Prostate gland (tissue), 2 donors: ENCODE measurements at regions not wholly inside any gene's neighbourhood (a gene's known extent, or its start where the extent isn't known, plus 50 kb on each side); places are given as distances from the start of the nearest gene placed in this dataset.

Source experiments
- DNase-seq: peaks from one replicate; pipeline ENCODE4 v3.0.0-alpha.2; 2019; ENCODE audit warnings: low spot score
- H3K27ac ChIP-seq, 2 donors: fragments of 200-600 bp; sonication (generic); 2 replicates each; pipeline ENCODE4 v1.5.1; 2017 to 2019
- H3K27me3 ChIP-seq: fragments of 200-600 bp; sonication (generic); replicated peaks from 2 replicates; pipeline ENCODE4 v1.5.1; 2019; ENCODE audit not compliant: insufficient read depth
- H3K36me3 ChIP-seq, 2 donors: fragments of 200-600 bp; sonication (generic); 1 replicate in 1 of 2; 2 replicates in 1 of 2; pipeline versions ENCODE4 v1.5.1 to v1.8.1; 2017 to 2019
- H3K4me1 ChIP-seq: fragments of 200-600 bp; sonication (generic); replicated peaks from 2 replicates; pipeline ENCODE4 v1.5.1; 2019
- H3K4me3 ChIP-seq, 2 donors: fragments of 200-600 bp; sonication (generic); 2 replicates each; pipeline ENCODE4 v1.5.1; 2017 to 2019
- H3K9me3 ChIP-seq: fragments of 200-600 bp; sonication (generic); 2 replicates; pipeline ENCODE4 v1.5.1; 2017
- CTCF ChIP-seq, 4 experiments: fragments of 200-600 bp in 2 of 4; fragments of 450-650 bp in 2 of 4; sonication (generic) in 2 of 4; IDR thresholded peaks; 1 replicate in 3 of 4; 2 replicates in 1 of 4; pipeline ENCODE4 v1.5.1; 2016 to 2019; ENCODE audit warnings: antibody characterized with exemption in 4 of 4, mild to moderate bottlenecking in 2 of 4, moderate library complexity in 2 of 4
- POLR2A ChIP-seq: fragments of 450-650 bp; IDR thresholded peaks from one replicate; pipeline ENCODE4 v1.6.1; 2016; ENCODE audit warnings: antibody characterized with exemption, mild to moderate bottlenecking
- POLR2AphosphoS5 ChIP-seq: sonication (generic); formaldehyde crosslinking; IDR thresholded peaks from one replicate; pipeline ENCODE4 v1.6.1; 2017; ENCODE audit warnings: antibody characterized with exemption
- WGBS: methylation state at CpG from one replicate; pipeline ENCODE4 v1.1.5; 2018; 5-methylcytosine and 5-hydroxymethylcytosine counted together
- intact Hi-C: fragments of 100-400 bp; cut with DNase I; formaldehyde crosslinking; loops from one replicate; pipeline ENCODE4 v1.14.2; 2022

- intact Hi-C loops, result no loop called here
- 62% methylated on average over 8 of the region's 8 CpGs for WGBS
- H3K4me3 ChIP-seq, result no peak overlapping the region
- H3K27me3 ChIP-seq, result no peaks in the 10 kb centered on the region
- H3K36me3 ChIP-seq, result no peaks in the 10 kb centered on the region
- no peak for DNase-seq
- H3K4me1 ChIP-seq, result no peaks in the 10 kb centered on the region
- TF ChIP-seq CTCF (IDR thresholded peaks at IDR 0.05), result no peak
- no peak for TF ChIP-seq POLR2A
- TF ChIP-seq POLR2AphosphoS5, result no peak
- no peak overlapping the region for H3K27ac ChIP-seq
- no peaks in the 10 kb centered on the region for H3K9me3 ChIP-seq
Measured at GRCh38 chr16:74071996-74072535, 224.5 kb upstream of the PSMD7 start.

GRCh38 chr16:74070237-74070636, 226.4 kb upstream of the PSMD7 start:
- no peak overlapping the region for H3K27ac ChIP-seq
- no peak for TF ChIP-seq POLR2AphosphoS5
- no peak for TF ChIP-seq CTCF (IDR thresholded peaks at IDR 0.05)
- TF ChIP-seq POLR2A, result no peak
- no peaks in the 10 kb centered on the region for H3K27me3 ChIP-seq
- H3K36me3 ChIP-seq, result no peaks in the 10 kb centered on the region
- intact Hi-C loops, result no loop called here
- H3K9me3 ChIP-seq, result no peaks in the 10 kb centered on the region
- DNase-seq, result no peak
- no peak overlapping the region for H3K4me3 ChIP-seq
- H3K4me1 ChIP-seq, result no peaks in the 10 kb centered on the region
- 79% methylated on average over 10 of the region's 10 CpGs for WGBS

- Histone ChIP-seq H3K27me3 (no peaks in the 10 kb centered on the region), H3K27ac (no peak overlapping the region), H3K4me1 (no peaks in the 10 kb centered on the region), H3K9me3 (no peaks in the 10 kb centered on the region), H3K36me3 (no peaks in the 10 kb centered on the region), H3K4me3 (no peak overlapping the region)
- TF ChIP-seq POLR2AphosphoS5, result no peak
- intact Hi-C loops, result loop anchor here (10.0 kb wide), 1 partner anchor 211 kb away; no protein-coding TSS in a partner anchor
- DNase-seq, result no peak
- WGBS, result 54% methylated on average over 5 of the region's 5 CpGs
Measured at GRCh38 chr16:74064120-74064735, 232.4 kb upstream of the PSMD7 start.

- DNase-seq, result no peak
- H3K27ac ChIP-seq, result no peak overlapping the region
- no peaks in the 10 kb centered on the region for H3K4me1 ChIP-seq
- WGBS, result 27% methylated on average over 4 of the region's 4 CpGs
- no peak for TF ChIP-seq POLR2AphosphoS5
- no peak for TF ChIP-seq POLR2A
- no peaks in the 10 kb centered on the region for H3K27me3 ChIP-seq
- H3K9me3 ChIP-seq, result no peaks in the 10 kb centered on the region
- H3K4me3 ChIP-seq, result no peak overlapping the region
- intact Hi-C loops, result no loop called here
- no peaks in the 10 kb centered on the region for H3K36me3 ChIP-seq
Measured at GRCh38 chr16:74053826-74054225, 242.8 kb upstream of the PSMD7 start.

- Histone ChIP-seq H3K4me1 (no peaks in the 10 kb centered on the region), H3K4me3 (no peak overlapping the region), H3K27ac (no peak overlapping the region), H3K9me3 (no peaks in the 10 kb centered on the region), H3K27me3 (no peaks in the 10 kb centered on the region), H3K36me3 (no peaks in the 10 kb centered on the region)
- intact Hi-C loops, result no loop called here
- 21% methylated on average over 1 of the region's 1 CpG for WGBS
- TF ChIP-seq CTCF (IDR thresholded peaks at IDR 0.05), result no peak
- no peak for TF ChIP-seq POLR2AphosphoS5
- TF ChIP-seq POLR2A, result no peak
- no peak for DNase-seq
Measured at GRCh38 chr16:74053312-74053711, 243.3 kb upstream of the PSMD7 start.

GRCh38 chr16:74052016-74052415, 244.6 kb upstream of the PSMD7 start:
- WGBS, result 83% methylated on average over 1 of the region's 1 CpG
- no peak for DNase-seq
- no peak overlapping the region for H3K27ac ChIP-seq
- no peaks in the 10 kb centered on the region for H3K9me3 ChIP-seq
- intact Hi-C loops, result no loop called here
- no peaks in the 10 kb centered on the region for H3K4me1 ChIP-seq
- no peaks in the 10 kb centered on the region for H3K36me3 ChIP-seq
- TF ChIP-seq CTCF (IDR thresholded peaks at IDR 0.05) (no peak), POLR2AphosphoS5 (no peak), POLR2A (no peak)
- H3K27me3 ChIP-seq, result no peaks in the 10 kb centered on the region
- H3K4me3 ChIP-seq, result no peak overlapping the region
